Adrenal gland (tissue), 9 donors: ENCODE measurements at regions not wholly inside any gene's neighbourhood (a gene's known extent, or its start where the extent isn't known, plus 50 kb on each side); places are given as distances from the start of the nearest gene placed in this dataset.
"Not testable (repeated sequence)": the region's sequence is repeated elsewhere in the genome, so short reads cannot be mapped to it uniquely, and the experiment has no call there.

Experiments used
- DNase-seq, 7 donors: peaks; one replicate each; pipeline ENCODE4 v3.0.0-alpha.2; 2019 to 2020
- H3K27ac ChIP-seq, 5 donors: fragments of 200-600 bp; sonication (generic) in 4 of 5; 1 replicate in 3 of 5; 2 replicates in 2 of 5; pipeline versions ENCODE4 v1.5.1 to v1.8.0; 2016 to 2020; ENCODE audit warnings: mild to moderate bottlenecking in 1 of 5
- H3K27me3 ChIP-seq: fragments of 200-600 bp; 2 replicates; pipeline ENCODE4 v1.8.0; 2021
- H3K36me3 ChIP-seq, 2 donors: fragments of 200-600 bp; replicated peaks in 1 of 2; 1 replicate in 1 of 2; 2 replicates in 1 of 2; pipeline versions ENCODE4 v1.5.1 to v1.8.0; 2018 to 2022
- H3K4me1 ChIP-seq, 2 donors: fragments of 200-600 bp; replicated peaks in 1 of 2; 1 replicate in 1 of 2; 2 replicates in 1 of 2; pipeline versions ENCODE4 v1.5.1 to v1.8.0; 2018 to 2021
- H3K4me3 ChIP-seq, 4 donors: fragments of 200-600 bp; sonication (generic) in 3 of 4; one replicate each; pipeline ENCODE4 v1.5.1; 2016 to 2018
- H3K9me3 ChIP-seq, 3 donors: fragments of 200-600 bp; sonication (generic) in 1 of 3; replicated peaks in 1 of 3; 1 replicate in 2 of 3; 2 replicates in 1 of 3; pipeline versions ENCODE4 v1.5.1 to v1.8.0; 2016 to 2021
- CTCF ChIP-seq, 6 experiments: fragments of 450-650 bp in 4 of 6; fragments of 200-600 bp in 2 of 6; sonication (generic) in 1 of 6; IDR thresholded peaks; 1 replicate in 5 of 6; 2 replicates in 1 of 6; pipeline versions ENCODE4 v1.5.1 to v1.8.0; 2016 to 2021; ENCODE audit warnings: antibody characterized with exemption in 6 of 6, mild to moderate bottlenecking in 2 of 6, moderate library complexity in 1 of 6
- POLR2A ChIP-seq, 2 donors: fragments of 450-650 bp; IDR thresholded peaks; one replicate each; pipeline ENCODE4 v1.6.1; 2017; ENCODE audit warnings: antibody characterized with exemption in 2 of 2, mild to moderate bottlenecking in 2 of 2, moderate library complexity in 1 of 2
- WGBS, 4 donors: extraction: QIAGEN DNeasy Blood & Tissue Kit in 2 of 4; methylation state at CpG; one replicate each; pipeline versions ENCODE4 v1.1.5 to v1.1.7; 2013 to 2017; 5-methylcytosine and 5-hydroxymethylcytosine counted together
- intact Hi-C, 2 donors: fragments of 100-400 bp; cut with DNase I; formaldehyde crosslinking; loops; one replicate each; pipeline versions ENCODE4 v1.14.1 to v1.15.0; 2022 to 2023
- donor health status: healthy with polysubstance abuse.
- donor health status: Bipolar disorder and iron deficiency.
- donor health status: DM: yes; HTN: yes; CAD: no.
- donor health status: DM: no; HTN: no; CAD: no.
- donor health status: DM: no; HTN: no; CAD: no.

- no peaks in the 10 kb centered on the region for H3K27me3 ChIP-seq
- H3K36me3 ChIP-seq: no peaks in the 10 kb centered on the region
- H3K27ac ChIP-seq: peak overlapping the region in 1 of 5 donors; percentile 22
- DNase-seq: peak in 2 of 7 donors; percentile 23 to 25
- WGBS, 4 donors: 44 to 55% (median 51%) methylated on average over 6 of the region's 6 CpGs
- TF ChIP-seq POLR2A (IDR thresholded peaks at IDR 0.05) (no peak), CTCF (IDR thresholded peaks at IDR 0.05) (no peak)
- H3K9me3 ChIP-seq: no peaks in the 10 kb centered on the region
- intact Hi-C loops: no loop called here
- no peak overlapping the region for H3K4me3 ChIP-seq
- H3K4me1 ChIP-seq: no peaks in the 10 kb centered on the region
Measured at GRCh38 chr10:35778306-35778705, 136.2 kb upstream of the FZD8 start.

GRCh38 chr10:35776557-35776956, 134.5 kb upstream of the FZD8 start:
- H3K9me3 ChIP-seq, H3K4me3 ChIP-seq, H3K27ac ChIP-seq, DNase-seq, H3K36me3 ChIP-seq, H3K4me1 ChIP-seq, intact Hi-C loops, H3K27me3 ChIP-seq: not testable (repeated sequence)

GRCh38 chr10:35774109-35774508, 132.0 kb upstream of the FZD8 start:
- WGBS, 4 donors: 72 to 83% (median 74%) methylated on average over 3 of the region's 3 CpGs
- no peak overlapping the region for H3K4me3 ChIP-seq
- H3K27ac ChIP-seq: no peak overlapping the region
- H3K36me3 ChIP-seq: no peaks in the 10 kb centered on the region
- no peak for DNase-seq
- H3K27me3 ChIP-seq: no peaks in the 10 kb centered on the region
- intact Hi-C loops: no loop called here
- H3K9me3 ChIP-seq: no peaks in the 10 kb centered on the region
- TF ChIP-seq CTCF (IDR thresholded peaks at IDR 0.05) (no peak), POLR2A (IDR thresholded peaks at IDR 0.05) (no peak)
- H3K4me1 ChIP-seq: no peaks in the 10 kb centered on the region

- no peak for DNase-seq
- H3K4me3 ChIP-seq: no peak overlapping the region
- intact Hi-C loops: no loop called here
- H3K27me3 ChIP-seq: no peaks in the 10 kb centered on the region
- no peak overlapping the region for H3K27ac ChIP-seq
- H3K9me3 ChIP-seq: no peaks in the 10 kb centered on the region
- H3K4me1 ChIP-seq: no peaks in the 10 kb centered on the region
- TF ChIP-seq POLR2A (IDR thresholded peaks at IDR 0.05) (no peak), CTCF (IDR thresholded peaks at IDR 0.05) (no peak)
- H3K36me3 ChIP-seq: no peaks in the 10 kb centered on the region
- 67 to 78% (median 72%) methylated on average over 4 of the region's 4 CpGs for WGBS, 4 donors
Measured at GRCh38 chr10:35770817-35771355, 128.8 kb upstream of the FZD8 start.

- intact Hi-C loops: no loop called here
- no peak for DNase-seq
- Histone ChIP-seq H3K27ac (no peak overlapping the region), H3K27me3 (no peaks in the 10 kb centered on the region), H3K9me3 (no peaks in the 10 kb centered on the region), H3K4me3 (no peak overlapping the region), H3K36me3 (no peaks in the 10 kb centered on the region), H3K4me1 (no peaks in the 10 kb centered on the region)
- TF ChIP-seq CTCF (IDR thresholded peaks at IDR 0.05): no peak
- TF ChIP-seq POLR2A (IDR thresholded peaks at IDR 0.05): no peak
Measured at GRCh38 chr10:35769795-35770194, 127.7 kb upstream of the FZD8 start.
